OCI-M1 (cell line): ENCODE measurements at regions not wholly inside any gene's neighbourhood (a gene's known extent, or its start where the extent isn't known, plus 50 kb on each side); places are given as distances from the start of the nearest gene placed in this dataset.

ENCODE experiments used
- DNase-seq: peaks from one replicate; lab custom pipeline; 2025; lab: John Stamatoyannopoulos, UW

DNA sequence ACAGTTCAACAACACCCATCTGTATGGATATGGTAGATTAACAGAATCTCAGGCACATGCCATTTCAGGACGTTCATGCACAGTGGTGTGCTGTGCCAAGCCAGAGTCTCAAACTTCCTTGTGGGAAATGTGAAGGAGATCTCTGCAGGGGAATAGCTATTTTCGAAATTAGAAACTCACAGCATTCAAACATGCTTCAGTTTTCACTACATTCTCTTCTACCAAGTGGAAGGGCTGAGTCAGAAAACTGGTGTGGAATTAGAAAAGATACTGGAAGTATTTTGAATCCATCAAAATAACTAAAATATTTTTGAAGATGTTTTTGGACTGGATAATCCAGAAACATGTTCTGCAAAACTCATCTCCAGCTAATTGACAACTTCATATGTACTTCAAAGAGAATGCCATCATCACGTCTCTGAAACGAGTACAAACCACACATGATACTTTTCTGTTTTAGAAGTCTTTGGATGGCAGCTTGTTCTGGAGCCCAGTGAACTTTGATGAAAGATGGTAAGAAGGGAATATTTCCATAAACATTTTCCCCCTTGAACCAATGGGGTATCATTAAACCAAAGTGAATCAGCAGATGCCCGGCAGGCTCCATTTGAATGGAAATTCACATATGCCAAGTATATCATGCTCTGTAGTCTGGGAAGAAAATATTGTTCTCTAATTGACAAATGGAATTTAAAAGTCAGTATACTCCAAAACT is 616.3 kb upstream of the IGFBP3 start:
- no peak for DNase-seq

DNA sequence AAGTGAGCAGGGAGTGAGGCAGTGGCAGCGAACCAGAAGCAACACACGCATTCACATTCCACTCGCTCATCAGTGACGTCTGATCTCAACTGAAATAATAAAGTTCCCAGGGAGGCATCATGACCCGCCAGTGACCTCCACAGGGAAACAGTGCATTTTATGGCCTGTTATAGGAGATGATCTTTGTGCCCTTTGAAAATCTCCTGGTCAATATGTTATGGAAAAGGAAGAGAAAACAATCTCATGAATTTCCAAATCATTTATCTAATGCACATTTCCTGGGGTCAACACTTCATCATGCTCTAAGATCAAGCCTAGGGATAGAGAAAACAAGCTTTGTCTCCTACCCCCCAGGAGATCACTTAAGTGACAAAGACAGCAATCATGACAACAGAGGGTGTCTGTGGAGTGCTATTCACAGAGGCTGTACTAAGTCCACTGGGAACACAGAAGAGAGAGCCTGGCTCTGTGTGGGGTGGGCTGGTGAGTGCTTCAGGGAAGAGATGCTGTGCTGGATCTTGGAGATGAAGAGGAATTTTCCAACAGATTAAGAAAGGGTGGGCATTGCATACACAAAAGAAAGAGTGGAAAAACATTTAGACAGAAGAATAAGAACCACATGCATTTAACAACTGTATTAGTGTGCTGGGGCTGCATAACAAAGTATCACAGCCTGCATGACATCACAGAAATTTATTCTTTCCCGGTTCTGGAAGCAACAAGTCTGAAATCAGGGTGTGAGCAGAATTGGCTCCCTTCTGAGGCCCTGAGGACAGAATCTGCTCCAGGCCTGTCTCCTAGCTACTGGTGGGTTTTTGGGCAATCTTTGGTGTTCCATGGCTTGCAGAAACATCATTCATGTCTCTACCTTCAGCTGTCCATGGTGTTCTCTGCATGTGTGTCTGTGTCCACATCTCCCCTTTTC is 613.9 kb upstream of the IGFBP3 start:
- DNase-seq = no peak

DNA sequence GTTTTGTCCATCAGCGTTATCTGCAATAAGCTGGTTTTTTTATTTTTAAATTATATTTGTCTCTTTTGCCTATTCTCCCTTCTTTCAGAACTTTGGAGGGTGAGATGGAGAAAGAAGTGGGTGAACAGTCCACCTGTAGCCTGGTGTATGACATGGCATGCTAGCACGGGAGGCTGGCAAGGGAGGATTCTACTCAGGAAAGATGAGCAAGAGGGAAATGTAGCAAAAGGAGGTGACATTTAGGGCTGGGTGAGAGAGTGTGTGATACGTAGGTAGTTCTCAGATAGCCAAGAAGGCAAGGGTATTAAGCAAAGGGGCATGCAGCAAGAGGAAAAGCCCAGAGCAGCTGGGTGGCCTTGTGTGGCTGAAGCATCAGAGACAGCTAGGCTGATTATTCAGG is 612.9 kb upstream of the IGFBP3 start:
- DNase-seq = no peak

DNA sequence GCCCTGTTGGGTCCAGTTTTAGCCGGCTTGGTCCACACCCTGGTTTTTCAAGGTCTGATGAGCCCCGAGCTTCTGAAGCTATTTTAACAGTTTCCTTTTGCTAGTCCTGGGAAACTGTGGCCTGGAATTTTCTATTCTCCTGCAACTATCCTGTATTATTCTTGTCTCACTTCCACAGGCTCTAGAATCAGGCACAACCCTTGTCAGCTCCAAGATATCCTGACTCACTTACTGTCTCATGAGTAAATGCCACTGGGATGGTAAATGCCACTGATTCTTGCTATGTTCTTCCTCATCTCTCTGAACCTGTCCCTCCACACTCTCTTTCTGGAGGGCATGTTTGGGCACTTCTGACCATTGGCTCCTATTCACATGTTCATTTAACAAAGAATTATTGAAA is 611.5 kb upstream of the IGFBP3 start:
- no peak for DNase-seq

DNA sequence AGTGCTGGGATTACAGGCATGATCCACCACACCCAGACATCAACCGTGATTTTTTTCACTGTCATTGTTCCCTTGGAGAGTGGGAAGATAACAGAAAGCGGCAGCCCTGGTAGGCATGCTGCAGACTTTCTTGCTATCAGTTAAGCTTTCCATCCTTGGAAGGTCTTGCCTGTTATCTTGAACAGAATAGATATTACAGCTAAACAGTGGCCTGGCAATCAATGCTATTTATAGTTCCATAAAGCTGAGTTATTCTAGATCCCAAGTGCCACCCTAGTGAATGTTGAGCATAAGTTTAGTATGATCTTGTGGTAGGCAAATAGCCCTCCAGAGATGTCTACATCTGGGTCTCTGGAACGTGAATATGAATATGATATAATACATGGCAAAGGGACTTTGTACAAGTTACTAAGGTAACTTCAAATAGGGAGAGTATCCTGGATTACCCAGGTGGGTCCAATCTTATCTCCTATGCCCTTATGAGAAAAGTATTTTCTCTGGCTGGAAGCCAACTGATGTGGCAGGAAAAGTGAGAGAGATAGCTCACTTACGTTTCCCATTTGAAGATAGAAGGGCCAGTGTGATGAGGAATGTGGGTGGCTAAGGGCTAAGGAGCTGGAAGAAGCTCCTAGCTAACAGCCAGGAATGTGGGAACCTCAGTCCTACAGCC is 609.1 kb upstream of the IGFBP3 start:
- DNase-seq = no peak

DNA sequence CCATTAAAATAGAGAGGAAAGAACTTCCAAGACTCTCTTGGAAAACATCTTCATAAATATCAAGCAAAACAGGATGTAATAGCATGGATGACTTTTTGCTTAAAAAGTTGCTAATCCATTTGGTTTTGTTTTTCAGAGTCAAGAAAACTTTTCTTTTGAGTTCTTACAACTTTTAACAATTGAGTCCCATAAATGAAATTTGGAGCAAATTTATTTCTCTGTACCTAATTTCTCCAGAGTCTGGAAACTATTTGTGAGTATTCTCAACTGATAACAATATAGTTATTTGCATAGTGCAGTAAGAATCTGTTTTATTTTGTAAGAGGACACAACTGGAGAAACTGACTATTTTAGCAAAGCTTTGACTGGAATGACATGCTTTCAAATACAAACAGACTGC is 606.3 kb upstream of the IGFBP3 start:
- peak; percentile 2 for DNase-seq

DNA sequence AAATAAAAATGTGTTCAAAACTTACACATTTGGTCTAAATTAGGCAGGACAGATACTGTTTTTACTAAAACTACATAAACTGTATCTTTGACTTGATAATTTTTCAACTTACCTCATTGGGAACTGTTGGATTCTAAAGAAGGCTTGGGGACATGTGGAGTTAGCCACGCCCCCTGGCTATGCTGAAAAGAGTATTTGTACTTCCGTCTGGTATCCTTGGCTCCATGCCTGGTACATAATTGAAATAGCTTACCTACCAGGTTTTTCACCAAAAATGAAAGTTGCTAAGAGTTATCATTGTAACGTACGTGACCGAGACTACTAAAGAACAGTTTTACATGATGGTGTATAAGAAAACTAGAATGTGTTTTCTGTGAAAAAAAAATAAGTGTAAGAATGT is 604.8 kb upstream of the IGFBP3 start:
- no peak for DNase-seq

DNA sequence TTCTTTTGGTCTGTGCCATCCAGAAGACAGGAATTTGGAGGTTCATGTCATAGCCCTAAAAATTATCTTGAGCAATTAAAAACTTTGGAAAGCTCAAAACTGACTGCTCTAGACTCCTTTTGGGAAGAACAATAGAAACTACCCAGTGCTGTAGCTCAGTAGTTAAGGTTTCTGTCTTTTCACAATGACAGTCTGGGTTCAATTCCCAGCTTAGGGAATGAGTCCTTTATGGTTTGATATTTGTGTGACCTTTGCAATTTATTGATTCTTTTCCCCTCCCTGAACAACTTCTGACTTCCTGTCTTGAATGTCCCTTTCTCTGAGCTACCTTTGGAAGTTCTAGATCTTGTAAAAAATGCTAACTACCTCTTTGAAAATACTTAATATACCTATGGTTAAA is 603.3 kb upstream of the IGFBP3 start:
- no peak for DNase-seq

DNA sequence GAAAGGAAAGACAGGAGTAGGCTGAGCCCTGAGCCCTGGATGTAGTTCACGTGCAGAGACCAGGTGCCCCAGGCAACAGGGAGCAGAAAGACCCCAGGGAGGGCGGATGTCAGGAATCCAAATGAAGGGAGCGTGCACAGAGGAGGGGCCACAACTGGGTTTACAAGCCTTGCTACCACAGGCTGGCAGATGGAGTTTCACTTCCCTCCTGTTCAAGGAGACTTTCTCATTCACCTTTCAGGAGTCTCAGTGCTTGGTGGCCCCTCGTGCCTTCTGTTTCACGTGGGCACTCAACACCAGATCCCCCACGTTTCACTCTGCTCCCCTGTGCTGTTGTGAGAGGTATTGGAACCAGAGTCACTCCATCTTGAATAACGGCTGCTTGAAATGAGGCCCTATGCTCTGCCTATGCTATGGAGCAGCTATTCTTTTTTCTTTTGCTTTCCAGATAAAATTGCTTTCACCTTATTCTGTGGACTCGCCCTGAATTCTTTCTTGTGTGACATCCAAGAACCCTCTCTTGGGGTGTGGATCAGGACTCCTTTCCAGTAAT is 601.4 kb upstream of the IGFBP3 start:
- DNase-seq = no peak

DNA sequence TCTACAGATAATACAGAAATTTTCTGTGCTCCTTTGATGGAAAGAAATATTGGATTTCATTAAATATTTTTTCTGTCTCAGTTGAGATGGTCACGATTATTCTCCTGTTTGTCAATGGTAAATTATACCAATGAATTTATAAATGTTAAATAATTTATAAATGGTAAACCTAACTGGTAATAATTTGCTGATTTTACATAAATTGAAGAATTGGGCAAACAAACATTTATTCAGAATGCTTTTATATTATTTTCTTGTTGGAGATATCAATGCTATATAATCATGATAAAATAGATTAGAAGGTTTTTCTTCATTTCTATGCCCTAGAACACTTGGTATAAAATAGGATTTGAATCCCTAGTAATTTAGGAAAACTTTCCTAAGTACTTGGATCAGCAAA is 597.6 kb upstream of the IGFBP3 start:
- DNase-seq = no peak

DNA sequence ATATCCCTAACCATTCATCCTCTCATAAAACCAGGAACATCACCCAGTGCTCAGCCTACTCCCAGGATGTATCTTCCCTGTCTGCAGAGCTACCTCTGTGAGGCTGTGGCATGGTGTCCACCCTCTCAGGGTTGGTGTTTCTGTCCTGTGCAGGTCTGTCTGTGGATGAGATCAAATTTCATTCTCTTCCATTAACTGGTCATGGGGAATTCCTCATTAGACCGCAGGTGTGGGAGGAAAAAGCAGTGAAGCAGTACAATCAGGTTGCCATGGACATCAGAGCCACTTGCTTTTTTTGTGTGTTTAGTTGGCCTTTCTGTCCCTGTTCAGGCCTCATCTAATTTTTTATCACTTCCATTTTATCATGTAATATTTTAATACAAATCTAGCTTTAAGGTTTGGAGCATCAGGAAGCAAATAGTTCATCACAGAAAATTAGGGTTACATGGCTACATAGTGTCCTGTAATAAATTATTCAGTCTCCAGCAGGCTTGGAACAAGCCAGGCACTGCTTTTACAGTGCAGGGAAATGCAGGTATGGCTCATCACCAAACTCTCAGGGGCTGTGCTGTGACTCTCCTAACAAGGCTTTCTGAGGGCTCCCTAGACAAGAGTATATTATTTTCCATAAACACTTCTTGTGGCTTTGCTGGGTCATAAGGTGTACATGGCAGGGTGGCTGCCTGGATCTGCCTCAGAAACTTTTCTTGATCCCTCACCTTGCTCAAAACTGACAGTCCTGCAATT is 594.9 kb upstream of the IGFBP3 start:
- no peak for DNase-seq

DNA sequence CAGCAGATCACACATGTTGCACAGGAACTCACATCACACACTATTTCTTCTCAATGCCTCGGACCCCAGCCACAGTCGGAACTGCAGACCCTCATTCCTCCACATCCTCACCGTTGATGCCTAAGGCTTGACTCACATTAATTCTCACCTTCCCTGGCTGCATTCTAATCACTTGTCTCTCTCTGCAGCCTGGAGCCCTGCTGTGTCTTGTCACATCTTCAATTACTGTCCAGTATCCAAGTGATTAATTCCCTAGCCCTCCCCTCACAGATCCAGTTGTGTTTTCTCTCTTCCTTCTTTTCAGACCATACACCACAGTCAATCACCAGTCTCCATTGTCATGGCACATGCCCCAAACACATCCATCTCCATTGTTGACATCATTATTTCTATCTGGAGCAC is 592.4 kb upstream of the IGFBP3 start:
- no peak for DNase-seq

DNA sequence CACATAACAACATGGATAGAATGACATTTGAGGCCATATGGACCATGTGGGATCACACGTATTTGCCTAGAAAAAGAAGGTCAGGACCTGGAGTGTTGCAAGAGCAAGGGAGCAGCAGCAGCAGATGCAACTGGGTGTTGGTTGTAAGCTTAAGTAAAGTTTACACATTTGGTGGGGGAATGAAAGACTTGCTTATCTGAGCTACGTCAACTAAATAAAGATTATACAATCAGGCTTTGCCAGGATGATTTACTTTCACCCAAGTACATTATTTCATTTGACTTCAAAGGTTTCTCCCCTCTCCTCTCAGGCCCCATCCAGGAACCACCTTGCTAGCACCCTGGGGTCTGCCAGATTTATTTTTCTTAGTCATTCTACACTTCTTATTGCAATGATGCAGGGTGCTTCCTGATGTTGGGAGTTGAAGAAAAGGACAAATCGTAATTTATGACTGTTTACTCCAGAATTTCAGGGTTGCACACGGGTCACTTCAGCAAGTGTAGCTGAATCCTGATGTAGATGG is 591.9 kb upstream of the IGFBP3 start:
- DNase-seq = no peak

DNA sequence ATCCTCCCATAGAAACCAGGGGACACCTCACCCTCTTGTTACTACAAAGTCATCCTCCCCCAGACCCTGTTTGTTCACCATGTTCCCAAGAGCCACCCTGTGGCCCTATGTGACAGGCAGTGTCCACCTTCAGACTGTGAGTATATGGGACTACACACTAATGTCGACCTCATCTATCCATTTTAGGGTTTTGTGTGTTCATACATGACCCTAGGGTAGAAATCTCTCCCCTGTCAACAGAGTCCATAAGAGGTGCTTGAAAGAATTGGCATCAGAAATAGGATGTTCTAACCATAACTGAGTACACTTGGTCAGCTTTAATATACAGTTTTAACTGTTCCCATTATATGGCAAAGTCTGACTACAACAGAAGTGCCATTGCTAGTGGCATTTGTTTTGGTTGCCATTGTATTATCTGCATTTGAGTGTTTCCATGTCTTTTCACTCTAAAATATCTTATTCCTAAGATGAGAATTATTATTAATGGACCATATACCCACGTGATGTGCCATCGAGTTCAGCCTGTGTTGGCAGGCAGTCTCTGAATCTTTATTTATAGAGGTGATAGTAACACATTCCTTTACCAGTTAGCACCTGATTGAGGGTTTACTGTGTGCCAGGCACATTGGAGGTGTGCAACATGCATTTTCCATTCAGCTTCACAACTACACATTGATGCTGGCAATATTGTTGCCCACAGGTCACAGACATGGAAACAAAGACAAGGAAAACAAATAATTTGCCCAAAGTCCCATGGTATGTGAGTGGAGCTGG is 590.6 kb upstream of the IGFBP3 start:
- DNase-seq = no peak

DNA sequence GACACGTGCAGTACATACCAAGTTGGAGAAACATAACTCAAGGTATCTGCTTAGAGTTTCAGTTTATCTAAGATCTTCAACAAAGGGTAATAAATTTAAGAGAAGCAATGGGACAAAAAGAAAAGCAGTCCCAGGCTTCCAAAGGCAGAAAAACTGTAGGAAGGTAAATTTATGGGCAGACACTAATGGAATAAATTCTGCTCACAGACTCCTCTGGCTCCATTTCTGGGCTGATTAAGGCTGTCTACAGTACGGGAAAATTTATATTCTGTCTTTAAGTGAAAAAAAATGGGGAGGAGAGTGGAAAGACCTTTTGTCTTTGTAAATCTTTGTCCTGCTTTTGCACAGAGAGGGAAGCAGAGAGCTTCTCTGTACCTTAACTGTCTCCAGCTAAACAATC is 587.5 kb upstream of the IGFBP3 start:
- DNase-seq = no peak

DNA sequence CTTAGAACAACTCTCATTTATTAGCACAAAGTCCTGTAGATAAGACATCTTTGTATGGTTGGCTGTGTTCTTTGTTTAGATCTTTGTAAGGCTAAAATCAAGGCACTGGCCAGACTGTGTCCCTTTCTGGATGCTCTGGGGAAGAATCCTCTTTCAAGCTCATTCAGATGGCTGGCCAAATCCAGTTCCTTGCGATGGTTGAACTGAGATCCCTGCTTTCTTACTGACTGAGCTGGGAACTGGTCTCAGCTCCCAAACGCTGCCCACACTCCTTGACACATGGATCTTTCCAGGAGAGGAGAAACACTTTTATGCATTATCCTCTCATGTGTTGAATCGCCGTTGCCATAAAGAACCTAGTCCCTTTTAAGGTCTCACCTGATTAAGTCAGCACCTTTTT is 586.5 kb upstream of the IGFBP3 start:
- no peak for DNase-seq

DNA sequence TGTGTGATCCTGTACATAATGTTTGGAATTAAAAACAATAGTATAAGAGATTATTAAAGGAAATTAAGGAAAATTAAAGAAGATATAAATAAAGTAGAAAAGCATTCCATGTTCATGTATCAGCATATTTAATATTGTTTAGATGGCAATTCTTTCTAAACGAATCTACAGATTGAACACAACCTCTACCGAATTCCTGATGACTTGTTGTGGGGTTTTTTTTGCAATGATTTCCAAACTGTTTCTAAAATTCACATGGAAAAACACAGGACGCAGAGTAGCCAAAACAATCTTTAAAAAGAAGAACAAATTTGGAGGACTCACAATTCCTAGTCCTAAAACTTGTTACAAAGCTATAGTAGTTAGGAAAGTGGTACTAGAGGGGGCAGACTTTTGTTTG is 573.4 kb upstream of the IGFBP3 start:
- no peak for DNase-seq

DNA sequence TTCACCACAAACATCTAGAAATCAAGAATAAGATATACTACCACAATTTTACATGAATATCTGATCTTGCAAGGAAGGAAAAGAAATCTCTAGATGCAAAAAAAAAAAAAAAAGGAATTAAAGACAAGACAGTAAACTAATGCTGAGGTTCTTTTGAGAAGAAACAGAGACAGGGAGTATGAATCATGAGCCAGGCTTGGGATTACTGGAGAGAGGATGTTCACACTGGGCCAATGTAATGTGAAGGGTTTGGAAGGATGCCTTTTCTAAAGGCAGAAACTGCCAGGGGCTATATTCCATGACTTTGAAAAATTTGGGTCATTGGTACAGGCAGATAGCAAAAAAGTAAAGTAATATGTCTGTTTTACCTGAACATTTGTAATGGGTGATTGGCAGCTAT is 573.0 kb upstream of the IGFBP3 start:
- no peak for DNase-seq

DNA sequence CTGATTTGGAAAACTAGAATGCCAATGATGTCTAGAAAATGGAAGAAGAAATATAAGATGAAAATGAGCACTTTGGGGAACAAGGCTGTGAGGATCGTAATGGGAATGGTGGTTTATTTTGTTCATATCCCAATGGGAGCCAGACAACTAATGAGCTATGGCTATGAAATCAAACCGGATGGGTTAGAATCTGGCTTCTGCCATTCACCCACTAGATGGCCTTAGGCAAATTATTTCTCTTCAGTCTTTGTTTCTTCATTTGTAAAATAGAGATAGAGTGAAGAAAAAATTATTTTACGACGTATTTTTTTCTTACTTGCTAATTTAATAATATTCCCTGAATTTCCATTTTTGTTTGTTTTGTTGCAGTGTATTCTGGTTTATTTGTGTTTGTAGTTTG is 572.1 kb upstream of the IGFBP3 start:
- DNase-seq = no peak

DNA sequence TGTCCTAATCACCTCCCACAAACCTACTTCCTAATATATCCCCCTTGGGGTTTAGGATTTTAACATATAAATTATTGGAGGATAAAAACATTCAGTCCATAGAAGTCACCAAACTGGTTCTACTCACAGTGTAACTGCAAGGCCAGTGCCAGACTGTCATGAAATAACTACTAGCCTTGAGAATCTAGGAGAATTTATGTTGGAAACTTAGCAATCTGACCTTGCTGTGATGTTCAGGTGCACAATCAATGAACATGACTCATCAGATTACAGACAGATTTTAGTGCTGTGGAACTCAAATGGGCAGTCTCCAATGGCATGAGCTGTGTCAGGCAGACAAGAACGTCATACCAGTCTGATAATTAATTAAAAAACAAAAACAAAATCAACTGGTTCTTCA is 571.4 kb upstream of the IGFBP3 start:
- no peak for DNase-seq

DNA sequence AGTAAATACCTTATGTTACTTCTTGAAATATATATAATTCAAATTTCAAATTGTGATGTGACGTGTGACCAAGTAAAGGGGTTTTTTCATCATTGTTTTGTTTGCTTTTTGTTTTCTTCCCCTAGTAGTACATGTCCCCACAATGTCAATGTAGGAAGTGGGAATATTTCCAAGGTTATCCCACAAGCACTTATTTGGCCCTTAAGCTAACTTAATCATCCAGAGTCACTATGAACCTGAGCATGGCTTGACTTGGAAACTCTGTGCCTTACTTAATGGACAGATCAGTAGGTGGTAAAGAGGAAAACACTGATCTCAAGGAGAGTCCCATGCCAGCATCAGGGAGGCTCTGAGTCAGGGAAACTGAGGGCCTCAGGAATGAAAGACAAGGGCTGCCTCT is 569.3 kb upstream of the IGFBP3 start:
- DNase-seq = no peak
